ENCODE measurements at regions not wholly inside any gene's neighbourhood (a gene's known extent, or its start where the extent isn't known, plus 50 kb on each side); places are given as distances from the start of the nearest gene placed in this dataset.

DNA sequence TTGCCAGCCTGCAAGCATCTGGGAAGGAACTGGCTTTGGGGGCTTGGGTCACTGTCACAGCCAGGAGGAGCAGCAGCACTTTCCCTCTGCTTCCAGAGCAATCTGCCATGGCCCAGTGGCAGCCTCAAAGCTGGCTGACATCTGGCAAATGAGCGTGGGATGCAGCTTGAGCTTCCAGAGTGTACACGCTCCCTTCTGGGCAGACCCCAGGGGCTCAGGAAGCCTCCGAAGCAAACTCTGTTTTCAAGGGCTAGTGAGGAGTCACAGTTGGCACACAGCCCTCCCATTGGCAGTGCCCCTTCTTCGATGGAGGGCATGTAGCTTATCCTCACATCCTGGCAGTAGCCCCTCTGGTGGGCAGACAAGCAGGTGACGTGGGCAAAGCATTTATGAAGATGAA lies 249.6 kb downstream of the ENGASE start:
- no peak for DNase-seq
- intact Hi-C loops (cut with DNase I): no loop called here
- H3K27me3 ChIP-seq: no peaks in the 10 kb centered on the region
- H3K9ac ChIP-seq (ENCODE audit: low read depth in 2 of 2, low read length in 2 of 2): no peak overlapping the region
- H3K36me3 ChIP-seq: no peaks in the 10 kb centered on the region
- H3K9me3 ChIP-seq: no peaks in the 10 kb centered on the region
- H3K27ac ChIP-seq: no peak overlapping the region
- no peak overlapping the region for H3K4me3 ChIP-seq
- TF ChIP-seq, protein P1, sequence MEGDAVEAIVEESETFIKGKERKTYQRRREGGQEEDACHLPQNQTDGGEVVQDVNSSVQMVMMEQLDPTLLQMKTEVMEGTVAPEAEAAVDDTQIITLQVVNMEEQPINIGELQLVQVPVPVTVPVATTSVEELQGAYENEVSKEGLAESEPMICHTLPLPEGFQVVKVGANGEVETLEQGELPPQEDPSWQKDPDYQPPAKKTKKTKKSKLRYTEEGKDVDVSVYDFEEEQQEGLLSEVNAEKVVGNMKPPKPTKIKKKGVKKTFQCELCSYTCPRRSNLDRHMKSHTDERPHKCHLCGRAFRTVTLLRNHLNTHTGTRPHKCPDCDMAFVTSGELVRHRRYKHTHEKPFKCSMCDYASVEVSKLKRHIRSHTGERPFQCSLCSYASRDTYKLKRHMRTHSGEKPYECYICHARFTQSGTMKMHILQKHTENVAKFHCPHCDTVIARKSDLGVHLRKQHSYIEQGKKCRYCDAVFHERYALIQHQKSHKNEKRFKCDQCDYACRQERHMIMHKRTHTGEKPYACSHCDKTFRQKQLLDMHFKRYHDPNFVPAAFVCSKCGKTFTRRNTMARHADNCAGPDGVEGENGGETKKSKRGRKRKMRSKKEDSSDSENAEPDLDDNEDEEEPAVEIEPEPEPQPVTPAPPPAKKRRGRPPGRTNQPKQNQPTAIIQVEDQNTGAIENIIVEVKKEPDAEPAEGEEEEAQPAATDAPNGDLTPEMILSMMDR (IDR thresholded peaks at IDR 0.05): no peak
- no peaks in the 10 kb centered on the region for H3K4me1 ChIP-seq

DNA sequence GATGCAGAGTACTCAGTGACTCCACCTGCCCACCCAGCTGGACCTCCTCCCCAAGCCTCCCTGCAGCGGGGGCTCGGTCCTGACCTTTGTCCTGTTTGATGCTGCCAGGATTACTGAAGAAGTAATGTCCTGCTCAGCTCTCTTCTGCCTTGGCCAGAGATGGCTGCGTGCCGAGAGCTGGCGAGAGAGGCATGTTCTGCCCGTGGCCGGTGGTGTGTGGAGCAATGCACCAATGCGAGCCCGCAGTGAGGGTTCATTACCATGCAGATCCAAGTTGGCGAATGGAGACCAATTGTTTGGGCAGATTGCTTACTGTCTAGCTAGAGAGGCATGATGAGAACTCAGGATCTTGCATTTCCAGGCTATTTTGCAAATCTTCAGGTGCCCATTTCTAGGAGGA lies 248.9 kb downstream of the ENGASE start:
- H3K27ac ChIP-seq: no peak overlapping the region
- TF ChIP-seq, protein P1 (IDR thresholded peaks at IDR 0.05): no peak
- H3K36me3 ChIP-seq: no peaks in the 10 kb centered on the region
- H3K4me3 ChIP-seq: no peak overlapping the region
- no peaks in the 10 kb centered on the region for H3K4me1 ChIP-seq
- H3K9me3 ChIP-seq: no peaks in the 10 kb centered on the region
- no peak overlapping the region for H3K9ac ChIP-seq (ENCODE audit: low read depth in 2 of 2, low read length in 2 of 2)
- H3K27me3 ChIP-seq: no peaks in the 10 kb centered on the region
- DNase-seq: no peak
- intact Hi-C loops (cut with DNase I): no loop called here

DNA sequence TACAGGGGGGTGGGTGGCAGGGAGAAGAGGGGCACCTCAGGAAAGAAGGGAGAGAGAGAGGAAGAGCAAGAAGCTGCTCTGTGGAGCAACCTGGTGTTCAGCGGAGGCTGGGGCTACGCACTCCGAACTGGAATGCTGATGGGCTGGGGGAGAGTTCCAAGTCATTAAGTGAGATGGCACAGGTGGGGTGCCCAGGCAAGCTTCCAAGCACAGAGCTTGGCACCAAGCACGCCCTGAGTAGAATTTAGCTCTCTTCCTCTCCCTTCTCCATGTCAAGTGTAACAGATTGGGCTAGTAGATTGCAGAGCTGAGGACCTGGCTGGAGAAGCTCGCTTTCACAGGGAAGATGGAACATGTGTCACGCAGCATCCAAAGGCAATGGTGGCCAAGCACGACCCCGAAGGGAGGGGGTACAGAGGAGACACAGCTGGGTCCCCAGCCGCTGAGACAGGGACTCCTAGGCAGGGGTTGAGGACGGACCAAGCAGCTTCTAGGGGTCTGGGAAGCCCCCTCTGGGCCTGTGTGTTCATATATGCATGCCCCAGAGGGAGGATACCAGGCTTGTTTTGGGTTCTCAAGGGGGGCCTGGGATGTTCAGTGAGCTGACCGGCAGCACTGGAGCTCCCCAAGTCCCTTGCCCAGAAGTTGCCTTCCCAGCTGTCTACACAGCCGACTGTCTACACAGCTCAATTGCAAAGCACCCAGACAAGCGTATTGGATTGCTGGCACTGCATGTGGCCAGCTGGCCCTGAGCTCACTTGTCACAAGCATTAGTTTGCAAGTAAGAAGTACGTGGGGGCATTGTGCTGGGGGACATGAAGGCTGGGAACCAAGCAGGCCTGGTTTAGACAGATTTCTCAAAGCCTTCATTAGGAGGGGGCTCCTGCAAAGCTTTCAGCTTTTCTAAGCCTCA lies 247.8 kb downstream of the ENGASE start:
- no peak for DNase-seq
- H3K36me3 ChIP-seq: no peaks in the 10 kb centered on the region
- H3K27me3 ChIP-seq: no peaks in the 10 kb centered on the region

DNA sequence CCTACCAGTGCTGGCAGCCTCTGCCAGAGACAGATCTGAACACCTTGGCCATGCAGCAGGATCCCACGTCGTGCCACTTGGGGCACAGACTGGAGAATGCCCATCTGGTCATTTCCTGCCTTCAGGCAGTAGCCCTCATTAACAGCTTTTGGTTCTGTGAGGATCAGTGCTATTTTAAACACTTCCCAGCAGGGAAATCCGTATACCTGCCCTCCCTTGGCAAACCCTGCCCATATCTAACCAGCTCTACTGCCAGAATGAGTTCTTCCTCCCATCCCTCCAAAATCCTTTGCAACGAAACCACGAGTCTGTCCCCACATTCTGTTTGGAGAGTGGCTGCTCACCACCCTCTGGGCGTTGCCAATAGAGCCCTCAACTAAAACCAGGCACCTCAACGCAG lies 245.7 kb downstream of the ENGASE start:
- no peak overlapping the region for H3K27ac ChIP-seq
- no peaks in the 10 kb centered on the region for H3K27me3 ChIP-seq
- DNase-seq: no peak
- H3K36me3 ChIP-seq: no peaks in the 10 kb centered on the region
- TF ChIP-seq, protein P1 (IDR thresholded peaks at IDR 0.05): no peak
- no peaks in the 10 kb centered on the region for H3K4me1 ChIP-seq
- intact Hi-C loops (cut with DNase I): no loop called here
- H3K9me3 ChIP-seq: no peaks in the 10 kb centered on the region
- no peak overlapping the region for H3K4me3 ChIP-seq
- no peak overlapping the region for H3K9ac ChIP-seq (ENCODE audit: low read depth in 2 of 2, low read length in 2 of 2)

More for the DNA sequence above, 247.8 kb downstream of the ENGASE start:
- Histone ChIP-seq H3K9ac (ENCODE audit: low read depth in 2 of 2, low read length in 2 of 2) (no peak overlapping the region), H3K9me3 (no peaks in the 10 kb centered on the region), H3K27ac (no peak overlapping the region), H3K4me1 (no peaks in the 10 kb centered on the region), H3K4me3 (no peak overlapping the region)
- intact Hi-C loops (cut with DNase I): no loop called here
- TF ChIP-seq, protein P1 (IDR thresholded peaks at IDR 0.05): no peak

DNA sequence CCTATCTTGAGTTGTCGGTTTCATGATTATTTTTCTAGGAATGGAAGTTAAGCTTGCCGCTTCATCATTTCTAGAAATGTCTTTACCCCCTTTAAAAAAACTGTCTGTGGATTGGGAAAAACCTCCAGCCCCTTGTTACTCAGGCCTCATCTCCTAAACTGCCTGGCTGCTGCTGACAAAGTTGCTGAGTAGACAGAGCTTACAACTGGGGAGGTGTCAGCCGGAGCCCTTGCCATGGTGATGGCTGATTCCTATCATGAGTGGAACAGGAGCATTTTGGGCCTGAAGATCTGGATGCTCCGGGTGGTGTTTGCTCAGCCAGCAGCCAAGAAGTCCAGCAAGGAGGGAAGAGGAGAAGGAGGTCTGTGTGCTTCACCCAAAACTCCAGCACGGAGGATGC lies 243.3 kb downstream of the ENGASE start:
- Histone ChIP-seq H3K4me1 (no peaks in the 10 kb centered on the region), H3K9me3 (no peaks in the 10 kb centered on the region), H3K4me3 (no peak overlapping the region), H3K27ac (no peak overlapping the region), H3K9ac (ENCODE audit: low read depth in 2 of 2, low read length in 2 of 2) (no peak overlapping the region), H3K27me3 (no peaks in the 10 kb centered on the region), H3K36me3 (no peaks in the 10 kb centered on the region)
- intact Hi-C loops (cut with DNase I): no loop called here
- no peak for DNase-seq
- TF ChIP-seq, protein P1 (IDR thresholded peaks at IDR 0.05): no peak
